SJSA1 (cell line): ENCODE measurements at regions not wholly inside any gene's neighbourhood (a gene's known extent, or its start where the extent isn't known, plus 50 kb on each side); places are given as distances from the start of the nearest gene placed in this dataset.

Experiments
- DNase-seq, 2 experiments: peaks; one replicate each; pipeline ENCODE4 v3.0.0-alpha.2; 2015 to 2020; ENCODE audit warnings: low spot score in 2 of 2, low read depth in 1 of 2
- H3K27ac ChIP-seq: fragments of 250-450 bp; sonication (Bioruptor Pico); 2 replicates; pipeline ENCODE4 v1.5.1; 2020; ENCODE audit warnings: mild to moderate bottlenecking, moderate library complexity
- H3K27me3 ChIP-seq: fragments of 250-450 bp; sonication (Bioruptor Pico); replicated peaks from 2 replicates; pipeline ENCODE4 v1.5.1; 2020; ENCODE audit warnings: mild to moderate bottlenecking, moderate library complexity
- H3K36me3 ChIP-seq: fragments of 250-450 bp; sonication (Bioruptor Pico); 2 replicates; pipeline ENCODE4 v1.5.1; 2020; ENCODE audit warnings: mild to moderate bottlenecking
- H3K4me1 ChIP-seq: fragments of 250-450 bp; sonication (Bioruptor Pico); replicated peaks from 2 replicates; pipeline ENCODE4 v1.6.1; 2021; ENCODE audit warnings: mild to moderate bottlenecking
- H3K4me3 ChIP-seq: fragments of 250-450 bp; sonication (Bioruptor Pico); 2 replicates; pipeline ENCODE4 v1.5.1; 2020; ENCODE audit warnings: mild to moderate bottlenecking
- H3K9me3 ChIP-seq: fragments of 250-450 bp; sonication (Bioruptor Pico); replicated peaks from 2 replicates; pipeline ENCODE4 v1.5.1; 2020; ENCODE audit warnings: mild to moderate bottlenecking

DNA sequence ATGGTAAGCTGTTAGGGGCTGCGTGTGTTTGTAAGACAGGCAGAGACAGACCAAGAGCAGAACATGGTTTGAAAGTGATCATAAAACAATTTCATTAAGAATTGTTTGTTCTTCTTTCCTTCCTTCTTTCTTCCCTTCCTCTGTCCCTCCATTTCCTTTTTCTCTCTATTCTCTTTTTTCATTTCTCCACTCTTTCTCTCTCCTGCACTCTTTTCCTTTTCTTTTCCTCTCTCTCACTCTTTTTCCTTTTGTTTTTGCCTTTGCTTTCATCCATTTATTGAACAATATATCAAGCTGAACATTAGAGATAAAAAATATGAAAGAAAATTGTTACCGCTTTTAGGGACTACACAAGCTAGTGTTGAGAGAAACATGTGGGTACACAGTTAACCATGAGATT is 62.2 kb upstream of the GOLIM4 start:
- no peaks in the 10 kb centered on the region for H3K36me3 ChIP-seq
- no peaks in the 10 kb centered on the region for H3K4me1 ChIP-seq
- H3K4me3 ChIP-seq = no peak overlapping the region
- DNase-seq = no peak
- H3K27me3 ChIP-seq = no peaks in the 10 kb centered on the region
- H3K9me3 ChIP-seq = no peaks in the 10 kb centered on the region
- H3K27ac ChIP-seq = no peak overlapping the region

DNA sequence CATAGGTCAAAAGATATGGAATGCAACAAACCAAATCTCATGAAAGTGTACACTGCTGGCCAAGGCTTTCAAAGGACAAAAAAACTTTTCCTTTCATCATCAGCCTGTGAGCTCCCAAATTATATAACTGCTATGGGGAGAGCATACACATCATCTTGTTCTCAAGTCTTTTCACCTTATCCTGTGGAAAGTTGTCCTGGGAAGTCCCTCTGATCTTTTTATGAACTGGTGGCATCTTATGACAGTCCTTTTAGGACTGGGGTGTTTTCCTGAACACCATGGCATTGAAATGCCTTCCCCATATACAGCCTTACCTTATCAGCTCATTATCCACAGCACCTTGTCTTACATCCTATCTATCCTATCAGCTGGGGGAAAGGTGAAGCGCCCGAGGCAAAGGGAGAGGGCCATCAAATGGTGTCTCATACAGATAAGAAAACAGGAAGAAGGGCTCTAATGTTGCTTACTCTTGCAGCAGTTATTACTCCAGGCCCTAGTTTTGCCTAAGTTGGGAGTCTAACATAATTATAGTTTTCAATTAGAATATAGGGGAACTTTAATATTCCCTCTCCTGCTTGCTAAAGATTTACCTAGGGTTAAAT is 61.5 kb upstream of the GOLIM4 start:
- Histone ChIP-seq H3K27me3 (no peaks in the 10 kb centered on the region), H3K9me3 (no peaks in the 10 kb centered on the region), H3K4me3 (no peak overlapping the region), H3K4me1 (no peaks in the 10 kb centered on the region), H3K36me3 (no peaks in the 10 kb centered on the region), H3K27ac (no peak overlapping the region)
- no peak for DNase-seq

- Histone ChIP-seq H3K4me1 (no peaks in the 10 kb centered on the region), H3K4me3 (no peak overlapping the region), H3K36me3 (no peaks in the 10 kb centered on the region), H3K9me3 (no peaks in the 10 kb centered on the region), H3K27me3 (no peaks in the 10 kb centered on the region), H3K27ac (no peak overlapping the region)
- no peak for DNase-seq
Measured at GRCh38 chr3:168156479-168156878, 60.8 kb upstream of the GOLIM4 start.

GRCh38 chr3:168155303-168155702 is 59.6 kb upstream of the GOLIM4 start:
- no peaks in the 10 kb centered on the region for H3K9me3 ChIP-seq
- H3K27ac ChIP-seq = no peak overlapping the region
- no peaks in the 10 kb centered on the region for H3K4me1 ChIP-seq
- no peak for DNase-seq
- H3K27me3 ChIP-seq = no peaks in the 10 kb centered on the region
- no peaks in the 10 kb centered on the region for H3K36me3 ChIP-seq
- no peak overlapping the region for H3K4me3 ChIP-seq

DNA sequence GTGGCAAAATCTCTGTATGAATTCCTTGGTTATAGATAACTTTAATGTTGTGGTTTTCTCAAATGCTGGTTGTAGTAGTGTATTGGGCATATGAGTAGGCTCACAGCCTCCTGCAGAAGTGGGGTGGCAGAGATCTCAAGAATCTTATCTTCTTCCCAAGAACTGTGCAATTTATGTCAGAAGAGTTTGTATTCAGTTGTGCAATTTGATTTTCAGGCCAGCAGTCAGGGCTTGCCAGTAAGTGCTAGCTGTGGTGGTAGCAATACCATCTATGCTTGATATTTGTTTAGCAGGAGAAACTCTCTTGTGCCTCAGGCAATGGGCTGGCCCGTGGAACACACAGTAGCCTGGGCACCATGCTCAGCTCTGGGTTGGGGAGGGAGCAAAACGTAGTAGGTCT is 58.4 kb upstream of the GOLIM4 start:
- no peak for DNase-seq

DNA sequence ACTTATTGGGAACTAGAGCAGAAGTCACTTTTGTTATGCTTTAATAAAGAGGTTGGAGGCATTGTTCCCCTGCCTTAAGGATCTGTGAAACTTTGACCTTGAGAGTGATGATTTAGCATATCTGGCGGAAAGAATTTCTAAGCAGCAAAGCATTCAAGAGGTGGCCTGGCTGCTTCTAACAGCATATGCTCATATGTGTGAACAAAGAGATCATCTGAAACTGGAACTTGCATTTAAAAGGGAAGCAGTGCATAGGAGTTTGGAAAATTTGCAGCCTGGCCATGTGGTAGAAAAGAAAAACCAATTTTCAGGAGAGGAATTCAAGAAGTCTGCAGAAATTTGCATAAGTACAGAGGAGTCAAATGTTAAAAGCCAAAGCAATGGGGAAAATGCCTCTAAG is 56.4 kb upstream of the GOLIM4 start:
- Histone ChIP-seq H3K27ac (no peak overlapping the region), H3K36me3 (no peaks in the 10 kb centered on the region), H3K4me1 (no peaks in the 10 kb centered on the region), H3K4me3 (no peak overlapping the region), H3K27me3 (no peaks in the 10 kb centered on the region), H3K9me3 (no peaks in the 10 kb centered on the region)
- DNase-seq = no peak

More for the DNA sequence above, 58.4 kb upstream of the GOLIM4 start:
- H3K27ac ChIP-seq = no peak overlapping the region
- no peaks in the 10 kb centered on the region for H3K36me3 ChIP-seq
- no peaks in the 10 kb centered on the region for H3K27me3 ChIP-seq
- no peak overlapping the region for H3K4me3 ChIP-seq
- no peaks in the 10 kb centered on the region for H3K9me3 ChIP-seq
- H3K4me1 ChIP-seq = no peaks in the 10 kb centered on the region
